ENCODE measurements at regions not wholly inside any gene's neighbourhood (a gene's known extent, or its start where the extent isn't known, plus 50 kb on each side); places are given as distances from the start of the nearest gene placed in this dataset.

DNA sequence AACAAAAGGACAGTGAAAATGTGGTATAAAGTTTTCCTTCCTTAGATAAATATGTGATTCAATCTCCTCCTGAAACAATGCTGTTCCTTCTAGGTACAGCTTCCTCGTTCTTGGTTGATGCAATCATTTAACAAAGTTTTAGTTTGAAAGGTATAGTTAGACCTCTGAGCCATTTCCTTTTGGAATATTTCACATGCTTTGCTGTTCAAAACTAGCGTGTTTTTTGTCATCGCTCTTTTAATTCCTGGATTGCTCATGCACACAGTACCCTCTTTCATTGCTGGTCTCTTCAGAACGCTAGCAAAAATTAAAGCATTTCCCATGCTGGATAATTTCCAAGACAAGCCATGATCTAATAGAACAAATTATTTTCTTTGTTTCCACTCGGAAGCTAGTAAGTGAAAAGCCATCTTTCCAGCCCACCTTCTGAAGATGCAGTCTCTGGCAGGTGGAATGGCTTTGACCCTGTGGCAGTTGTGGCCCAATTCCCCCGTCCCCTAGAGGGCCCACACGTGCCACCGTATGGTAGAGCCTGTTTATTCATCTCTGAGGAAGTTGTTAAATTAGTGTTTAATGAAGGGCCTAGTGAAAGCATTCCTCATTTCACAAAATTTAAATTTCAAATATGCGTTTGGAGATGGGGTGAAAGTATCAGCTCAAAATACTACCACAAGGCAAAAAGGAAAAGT, 1040.6 kb upstream of the SLC10A2 start:
- Mint-ChIP-seq H3K4me1 (no peaks in the 10 kb centered on the region), H3K4me3 (no peak overlapping the region), H3K27me3 (ENCODE audit: low read depth) (no peaks in the 10 kb centered on the region), H3K9me3 (peaks cover 7% of the 10 kb centered on the region), H3K27ac (peak overlapping the region in 2 of 3 experiments; percentile 20 to 23), H3K36me3 (ENCODE audit: low read depth) (no peaks in the 10 kb centered on the region)
- no peak for TF ChIP-seq CTCF (IDR thresholded peaks at IDR 0.05; ENCODE audit: unreplicated experiment in 3 of 3)

- H3K27me3 Mint-ChIP-seq (ENCODE audit: low read depth), result no peaks in the 10 kb centered on the region
- TF ChIP-seq CTCF (IDR thresholded peaks at IDR 0.05; ENCODE audit: unreplicated experiment in 3 of 3), result no peak
- peak overlapping the region in 2 of 3 experiments; percentile 20 to 50 for H3K27ac Mint-ChIP-seq
- H3K4me1 Mint-ChIP-seq, result no peaks in the 10 kb centered on the region
- peaks cover 7% of the 10 kb centered on the region for H3K9me3 Mint-ChIP-seq
- H3K36me3 Mint-ChIP-seq (ENCODE audit: low read depth), result no peaks in the 10 kb centered on the region
- H3K4me3 Mint-ChIP-seq, result no peak overlapping the region
Measured at GRCh38 chr13:104105418-104106355, 1039.5 kb upstream of the SLC10A2 start.

- no peak for TF ChIP-seq CTCF (IDR thresholded peaks at IDR 0.05; ENCODE audit: unreplicated experiment in 3 of 3)
- Mint-ChIP-seq H3K9me3 (no peaks in the 10 kb centered on the region), H3K27me3 (ENCODE audit: low read depth) (no peaks in the 10 kb centered on the region), H3K4me3 (no peak overlapping the region), H3K36me3 (ENCODE audit: low read depth) (no peaks in the 10 kb centered on the region), H3K4me1 (no peaks in the 10 kb centered on the region), H3K27ac (no peak overlapping the region)
Measured at GRCh38 chr13:104099750-104100149, 1033.5 kb upstream of the SLC10A2 start.

- H3K4me1 Mint-ChIP-seq, result no peaks in the 10 kb centered on the region
- H3K9me3 Mint-ChIP-seq, result no peaks in the 10 kb centered on the region
- no peak for TF ChIP-seq CTCF (IDR thresholded peaks at IDR 0.05; ENCODE audit: unreplicated experiment in 3 of 3)
- H3K36me3 Mint-ChIP-seq (ENCODE audit: low read depth), result no peaks in the 10 kb centered on the region
- no peak overlapping the region for H3K27ac Mint-ChIP-seq
- H3K4me3 Mint-ChIP-seq, result no peak overlapping the region
- H3K27me3 Mint-ChIP-seq (ENCODE audit: low read depth), result no peaks in the 10 kb centered on the region
Measured at GRCh38 chr13:104098421-104098820, 1032.2 kb upstream of the SLC10A2 start.

- Mint-ChIP-seq H3K27me3 (ENCODE audit: low read depth) (no peaks in the 10 kb centered on the region), H3K9me3 (peaks cover 9% of the 10 kb centered on the region), H3K4me3 (no peak overlapping the region), H3K36me3 (ENCODE audit: low read depth) (no peaks in the 10 kb centered on the region), H3K27ac (no peak overlapping the region), H3K4me1 (no peaks in the 10 kb centered on the region)
- no peak for TF ChIP-seq CTCF (IDR thresholded peaks at IDR 0.05; ENCODE audit: unreplicated experiment in 3 of 3)
Measured at GRCh38 chr13:104086759-104087158, 1020.5 kb upstream of the SLC10A2 start.
